ENCODE measurements at regions not wholly inside any gene's neighbourhood (a gene's known extent, or its start where the extent isn't known, plus 50 kb on each side); places are given as distances from the start of the nearest gene placed in this dataset.

DNA sequence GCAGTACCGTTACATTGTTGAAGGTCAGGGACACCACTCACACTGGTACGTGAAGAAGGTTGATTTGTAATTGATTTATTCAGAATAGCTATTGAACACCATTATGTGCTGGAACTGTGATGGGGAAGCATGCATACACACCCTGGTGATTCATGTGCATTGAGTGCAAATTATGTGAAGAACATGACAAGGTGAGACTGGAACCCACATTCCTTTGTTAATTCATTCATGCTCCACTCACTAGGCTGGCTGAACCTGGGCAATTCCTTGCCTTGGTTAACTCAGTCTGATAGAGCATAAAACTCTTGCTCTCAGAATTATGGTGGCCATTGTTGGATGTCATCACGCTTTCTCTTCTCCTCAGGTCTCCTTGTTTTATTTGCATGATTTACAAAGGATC, 67.3 kb upstream of the TPK1 start:
- peaks cover 8% of the 10 kb centered on the region for H3K9me3 ChIP-seq (ENCODE audit: control insufficient read depth, insufficient read depth, low read length)
- no TSS peak for BruUV-seq (replicated peaks)
- no peak overlapping the region for H3K4me2 ChIP-seq (ENCODE audit: low read depth, low read length)
- H3K36me3 ChIP-seq (ENCODE audit: control insufficient read depth, insufficient read depth, low read length), result no peaks in the 10 kb centered on the region
- H3K14ac ChIP-seq (replicated peaks; ENCODE audit: low read depth, low read length), result no peak overlapping the region
- no peak overlapping the region for H3K18ac ChIP-seq (ENCODE audit: low read depth, low read length)
- dilution Hi-C loops (cut with HindIII; ENCODE audit: low sequenced_read_pairs, unreplicated experiment), result no loop called here
- no peak overlapping the region for H2AK5ac ChIP-seq (ENCODE audit: low read depth, low read length)
- no peak overlapping the region for H2BK120ac ChIP-seq (ENCODE audit: low read depth, low read length)
- TF ChIP-seq, protein P1, sequence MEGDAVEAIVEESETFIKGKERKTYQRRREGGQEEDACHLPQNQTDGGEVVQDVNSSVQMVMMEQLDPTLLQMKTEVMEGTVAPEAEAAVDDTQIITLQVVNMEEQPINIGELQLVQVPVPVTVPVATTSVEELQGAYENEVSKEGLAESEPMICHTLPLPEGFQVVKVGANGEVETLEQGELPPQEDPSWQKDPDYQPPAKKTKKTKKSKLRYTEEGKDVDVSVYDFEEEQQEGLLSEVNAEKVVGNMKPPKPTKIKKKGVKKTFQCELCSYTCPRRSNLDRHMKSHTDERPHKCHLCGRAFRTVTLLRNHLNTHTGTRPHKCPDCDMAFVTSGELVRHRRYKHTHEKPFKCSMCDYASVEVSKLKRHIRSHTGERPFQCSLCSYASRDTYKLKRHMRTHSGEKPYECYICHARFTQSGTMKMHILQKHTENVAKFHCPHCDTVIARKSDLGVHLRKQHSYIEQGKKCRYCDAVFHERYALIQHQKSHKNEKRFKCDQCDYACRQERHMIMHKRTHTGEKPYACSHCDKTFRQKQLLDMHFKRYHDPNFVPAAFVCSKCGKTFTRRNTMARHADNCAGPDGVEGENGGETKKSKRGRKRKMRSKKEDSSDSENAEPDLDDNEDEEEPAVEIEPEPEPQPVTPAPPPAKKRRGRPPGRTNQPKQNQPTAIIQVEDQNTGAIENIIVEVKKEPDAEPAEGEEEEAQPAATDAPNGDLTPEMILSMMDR (conservative IDR thresholded peaks at IDR 0.05; ENCODE audit: low read depth, low read length), result no peak
- TF ChIP-seq, protein P2, sequence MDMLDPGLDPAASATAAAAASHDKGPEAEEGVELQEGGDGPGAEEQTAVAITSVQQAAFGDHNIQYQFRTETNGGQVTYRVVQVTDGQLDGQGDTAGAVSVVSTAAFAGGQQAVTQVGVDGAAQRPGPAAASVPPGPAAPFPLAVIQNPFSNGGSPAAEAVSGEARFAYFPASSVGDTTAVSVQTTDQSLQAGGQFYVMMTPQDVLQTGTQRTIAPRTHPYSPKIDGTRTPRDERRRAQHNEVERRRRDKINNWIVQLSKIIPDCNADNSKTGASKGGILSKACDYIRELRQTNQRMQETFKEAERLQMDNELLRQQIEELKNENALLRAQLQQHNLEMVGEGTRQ (IDR thresholded peaks at IDR 0.05; ENCODE audit: low read depth, low read length), result no peak
- TF ChIP-seq FOS (IDR thresholded peaks at IDR 0.05; ENCODE audit: low read depth, low read length), result no peak
- TF ChIP-seq CEBPB (IDR thresholded peaks at IDR 0.05; ENCODE audit: low read depth, low read length), result no peak
- TF ChIP-seq RFX5 (IDR thresholded peaks at IDR 0.05; ENCODE audit: low read depth, low read length), result no peak
- no peak for TF ChIP-seq SMC3 (IDR thresholded peaks at IDR 0.05; ENCODE audit: low read depth, low read length)
- no peak for TF ChIP-seq BHLHE40 (IDR thresholded peaks at IDR 0.05; ENCODE audit: low read depth, low read length)
- no peak for TF ChIP-seq RCOR1 (IDR thresholded peaks at IDR 0.05; ENCODE audit: insufficient replicate concordance, low read length)
- TF ChIP-seq CHD1 (IDR thresholded peaks at IDR 0.05; ENCODE audit: low read depth, low read length), result no peak
- H3K27me3 ChIP-seq (ENCODE audit: control insufficient read depth, insufficient read depth, low read length), result no peaks in the 10 kb centered on the region
- no peak overlapping the region for H3K4me3 ChIP-seq (ENCODE audit: insufficient read depth, low read depth, low read length)
- no peak overlapping the region for H2AFZ ChIP-seq (replicated peaks; ENCODE audit: low read length, poor library complexity)
- H2BK15ac ChIP-seq (ENCODE audit: low read depth, low read length), result no peak overlapping the region
- no peaks in the 10 kb centered on the region for H4K20me1 ChIP-seq (ENCODE audit: insufficient read depth, low read length)
- H2AK9ac ChIP-seq (replicated peaks; ENCODE audit: low read depth, low read length, poor library complexity), result no peak overlapping the region
- H3K23ac ChIP-seq (ENCODE audit: low read depth, low read length), result no peak overlapping the region
- CTCF ChIA-PET, result no interaction called here
- POLR2A ChIA-PET (ENCODE audit: unreplicated experiment), result no interaction called here
- no peak overlapping the region for H3K56ac ChIP-seq (ENCODE audit: extremely low read depth, insufficient read depth, low read length)
- no CpG with 5 or more reads among the region's 3 CpGs for WGBS, 2 experiments (ENCODE audit: extremely low coverage in 2 of 2, insufficient read length in 1 of 2)
- no peak for ATAC-seq (ENCODE audit: low read depth)
- H2BK20ac ChIP-seq (ENCODE audit: low read depth, low read length), result no peak overlapping the region
- H3K4ac ChIP-seq (ENCODE audit: low read depth, low read length), result no peak overlapping the region
- no peak overlapping the region for H3K27ac ChIP-seq (ENCODE audit: insufficient read depth, low read length)
- intact Hi-C loops (cut with micrococcal nuclease), result no loop called here
- H3K9ac ChIP-seq (ENCODE audit: low read depth, low read length), result no peak overlapping the region
- no peak overlapping the region for H4K91ac ChIP-seq (ENCODE audit: insufficient read depth, low read depth, low read length)
- no peaks in the 10 kb centered on the region for H3K79me1 ChIP-seq (ENCODE audit: low read depth in 1 of 2, low read length in 2 of 2)
- H4K5ac ChIP-seq (ENCODE audit: low read depth, low read length), result no peak overlapping the region
- in situ Hi-C loops (cut with MboI; ENCODE audit: low sequenced_read_pairs), result no loop called here
- no peak overlapping the region for H2BK5ac ChIP-seq (ENCODE audit: low read depth, low read length, poor library complexity, severe bottlenecking)
- H3K4me1 ChIP-seq (ENCODE audit: control insufficient read depth, insufficient read depth, low read length), result no peaks in the 10 kb centered on the region
- H3K9me1 ChIP-seq (ENCODE audit: insufficient read depth, low read length), result no peaks in the 10 kb centered on the region
- no peak for DNase-seq
- H4K8ac ChIP-seq (ENCODE audit: low read depth in 2 of 2, low read length in 2 of 2), result no peak overlapping the region

All from IMR-90 (cell line).